H7 (cell line): ENCODE measurements at regions not wholly inside any gene's neighbourhood (a gene's known extent, or its start where the extent isn't known, plus 50 kb on each side); places are given as distances from the start of the nearest gene placed in this dataset.

Source experiments
- DNase-seq: peaks from one replicate; pipeline ENCODE4 v3.0.0; 2012
- H3K27me3 ChIP-seq: 2 replicates; pipeline ENCODE4 v1.6.0; 2011; ENCODE audit warnings: mild to moderate bottlenecking, low read length; ENCODE audit not compliant: control insufficient read depth, insufficient read depth
- H3K36me3 ChIP-seq: replicated peaks from 2 replicates; pipeline ENCODE4 v1.5.1; 2011; ENCODE audit warnings: low read length; ENCODE audit not compliant: control insufficient read depth, insufficient read depth
- H3K4me3 ChIP-seq: 2 replicates; pipeline ENCODE4 v1.5.1; 2011; ENCODE audit warnings: low read depth, mild to moderate bottlenecking, control low read depth, low read length, moderate library complexity; ENCODE audit not compliant: insufficient read depth

- no peaks in the 10 kb centered on the region for H3K36me3 ChIP-seq
- DNase-seq = no peak
- H3K27me3 ChIP-seq = no peaks in the 10 kb centered on the region
- no peak overlapping the region for H3K4me3 ChIP-seq
Measured at GRCh38 chr10:130914367-130914766, 397.2 kb downstream of the TCERG1L start.

GRCh38 chr10:130915065-130915464 lies 396.5 kb downstream of the TCERG1L start:
- no peaks in the 10 kb centered on the region for H3K36me3 ChIP-seq
- no peak overlapping the region for H3K4me3 ChIP-seq
- no peak for DNase-seq
- H3K27me3 ChIP-seq = no peaks in the 10 kb centered on the region

GRCh38 chr10:130921461-130921860 lies 390.1 kb downstream of the TCERG1L start:
- no peak overlapping the region for H3K4me3 ChIP-seq
- DNase-seq = no peak

GRCh38 chr10:130921911-130922440 lies 389.5 kb downstream of the TCERG1L start:
- Histone ChIP-seq H3K36me3 (no peaks in the 10 kb centered on the region), H3K27me3 (no peaks in the 10 kb centered on the region; the same call in 1 of the 2 replicates), H3K4me3 (no peak overlapping the region)
- DNase-seq = no peak

More at GRCh38 chr10:130921461-130921860, 390.1 kb downstream of the TCERG1L start:
- H3K36me3 ChIP-seq = no peaks in the 10 kb centered on the region
- H3K27me3 ChIP-seq = no peaks in the 10 kb centered on the region; the same call in 1 of the 2 replicates

- DNase-seq = no peak
- Histone ChIP-seq H3K27me3 (no peaks in the 10 kb centered on the region; the same call in 1 of the 2 replicates), H3K4me3 (no peak overlapping the region), H3K36me3 (no peaks in the 10 kb centered on the region)
Measured at GRCh38 chr10:130923596-130923995, 387.9 kb downstream of the TCERG1L start.

GRCh38 chr10:130924138-130924819 lies 387.2 kb downstream of the TCERG1L start:
- no peaks in the 10 kb centered on the region for H3K36me3 ChIP-seq
- no peaks in the 10 kb centered on the region; the same call in 1 of the 2 replicates for H3K27me3 ChIP-seq
- no peak overlapping the region for H3K4me3 ChIP-seq
- peak; percentile 90 for DNase-seq

GRCh38 chr10:130926442-130926841 lies 385.1 kb downstream of the TCERG1L start:
- no peaks in the 10 kb centered on the region; the same call in 1 of the 2 replicates for H3K27me3 ChIP-seq
- no peak overlapping the region for H3K4me3 ChIP-seq
- no peak for DNase-seq
- no peaks in the 10 kb centered on the region for H3K36me3 ChIP-seq

- no peaks in the 10 kb centered on the region for H3K36me3 ChIP-seq
- H3K4me3 ChIP-seq = no peak overlapping the region
Measured at GRCh38 chr10:130927157-130927556, 384.4 kb downstream of the TCERG1L start.

GRCh38 chr10:130928306-130928705 lies 383.2 kb downstream of the TCERG1L start:
- no peak overlapping the region for H3K4me3 ChIP-seq
- H3K27me3 ChIP-seq = no peaks in the 10 kb centered on the region; the same call in 1 of the 2 replicates
- DNase-seq = no peak
- no peaks in the 10 kb centered on the region for H3K36me3 ChIP-seq

More at GRCh38 chr10:130927157-130927556, 384.4 kb downstream of the TCERG1L start:
- no peaks in the 10 kb centered on the region; the same call in 1 of the 2 replicates for H3K27me3 ChIP-seq
- no peak for DNase-seq

- no peak for DNase-seq
- no peaks in the 10 kb centered on the region for H3K36me3 ChIP-seq
- no peaks in the 10 kb centered on the region; the same call in 1 of the 2 replicates for H3K27me3 ChIP-seq
- H3K4me3 ChIP-seq = no peak overlapping the region
Measured at GRCh38 chr10:130929422-130930325, 381.8 kb downstream of the TCERG1L start.

- H3K27me3 ChIP-seq = no peaks in the 10 kb centered on the region; the same call in 1 of the 2 replicates
- no peak for DNase-seq
- no peak overlapping the region for H3K4me3 ChIP-seq
Measured at GRCh38 chr10:130930821-130931220, 380.7 kb downstream of the TCERG1L start.

GRCh38 chr10:130931256-130931655 lies 380.3 kb downstream of the TCERG1L start:
- H3K4me3 ChIP-seq = no peak overlapping the region
- no peaks in the 10 kb centered on the region for H3K36me3 ChIP-seq
- DNase-seq = no peak

More at GRCh38 chr10:130930821-130931220, 380.7 kb downstream of the TCERG1L start:
- no peaks in the 10 kb centered on the region for H3K36me3 ChIP-seq

GRCh38 chr10:130932326-130933007 lies 379.1 kb downstream of the TCERG1L start:
- H3K36me3 ChIP-seq = no peaks in the 10 kb centered on the region

More at GRCh38 chr10:130931256-130931655, 380.3 kb downstream of the TCERG1L start:
- no peaks in the 10 kb centered on the region; the same call in 1 of the 2 replicates for H3K27me3 ChIP-seq

GRCh38 chr10:130933008-130933390 lies 378.5 kb downstream of the TCERG1L start:
- Histone ChIP-seq H3K36me3 (no peaks in the 10 kb centered on the region), H3K4me3 (no peak overlapping the region)
- no peak for DNase-seq

More at GRCh38 chr10:130932326-130933007, 379.1 kb downstream of the TCERG1L start:
- no peaks in the 10 kb centered on the region; the same call in 1 of the 2 replicates for H3K27me3 ChIP-seq
- DNase-seq = no peak
- no peak overlapping the region for H3K4me3 ChIP-seq

More at GRCh38 chr10:130933008-130933390, 378.5 kb downstream of the TCERG1L start:
- H3K27me3 ChIP-seq = no peaks in the 10 kb centered on the region; the same call in 1 of the 2 replicates
